ENCODE measurements at regions not wholly inside any gene's neighbourhood (a gene's known extent, or its start where the extent isn't known, plus 50 kb on each side); places are given as distances from the start of the nearest gene placed in this dataset.

- ChIA-PET POLR2A (no interaction called here), CTCF (no interaction called here)
- DNase-seq (ENCODE audit: extremely low spot score): no peak
- no peak for TF ChIP-seq CTCF (IDR thresholded peaks at IDR 0.05; ENCODE audit: control extremely low read depth, extremely low read depth, low read depth, missing control alignments)
Measured at GRCh38 chr15:70356919-70357318, 259.2 kb upstream of the TLE3 start.

GRCh38 chr15:70356062-70356860 is 258.5 kb upstream of the TLE3 start:
- no peak for TF ChIP-seq CTCF (IDR thresholded peaks at IDR 0.05; ENCODE audit: control extremely low read depth, extremely low read depth, low read depth, missing control alignments)
- CTCF ChIA-PET: interaction anchor here (2.3 kb wide), 1 partner anchor 16 kb away, joined by 6 read pairs; no protein-coding TSS in a partner anchor
- no peak for DNase-seq (ENCODE audit: extremely low spot score)
- POLR2A ChIA-PET: no interaction called here

DNA sequence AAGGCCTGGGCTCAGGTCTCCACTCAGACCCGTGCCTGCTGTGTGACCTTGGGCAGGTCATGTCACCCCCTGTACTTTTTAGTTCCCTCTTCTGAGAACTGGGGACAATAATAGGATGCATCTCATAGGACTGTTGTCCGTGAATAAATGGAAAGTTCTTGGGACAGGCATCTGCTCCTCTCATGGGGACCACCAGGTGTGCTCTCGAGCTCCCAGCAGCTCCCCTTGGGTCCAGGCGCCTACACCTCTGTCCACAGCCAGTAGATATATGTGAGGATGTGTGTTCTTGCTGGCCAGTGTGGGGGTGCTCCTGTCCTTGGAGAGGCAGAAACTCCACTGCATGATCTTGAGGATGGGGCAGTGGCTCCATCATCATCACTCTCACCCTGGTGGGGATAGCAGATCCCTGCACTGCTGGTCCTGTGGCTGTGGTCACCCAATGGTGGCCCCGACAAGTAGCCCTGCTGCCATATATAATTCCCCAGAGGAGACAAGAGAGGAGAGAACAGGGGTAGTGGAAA is 257.6 kb upstream of the TLE3 start:
- POLR2A ChIA-PET: no interaction called here
- no peak for TF ChIP-seq CTCF (IDR thresholded peaks at IDR 0.05; ENCODE audit: control extremely low read depth, extremely low read depth, low read depth, missing control alignments)
- DNase-seq (ENCODE audit: extremely low spot score): no peak
- CTCF ChIA-PET: interaction anchor here (0.8 to 2.3 kb wide), 2 partner anchors 16 to 21 kb away, joined by 3 to 6 read pairs; no protein-coding TSS in a partner anchor

- POLR2A ChIA-PET: no interaction called here
- no peak for TF ChIP-seq CTCF (IDR thresholded peaks at IDR 0.05; ENCODE audit: control extremely low read depth, extremely low read depth, low read depth, missing control alignments)
- no peak for DNase-seq (ENCODE audit: extremely low spot score)
- CTCF ChIA-PET: interaction anchor here (0.8 to 2.3 kb wide), 3 partner anchors 15 to 223 kb away, joined by 3 to 6 read pairs (median 3); no protein-coding TSS in a partner anchor
Measured at GRCh38 chr15:70354346-70354905, 256.7 kb upstream of the TLE3 start.

DNA sequence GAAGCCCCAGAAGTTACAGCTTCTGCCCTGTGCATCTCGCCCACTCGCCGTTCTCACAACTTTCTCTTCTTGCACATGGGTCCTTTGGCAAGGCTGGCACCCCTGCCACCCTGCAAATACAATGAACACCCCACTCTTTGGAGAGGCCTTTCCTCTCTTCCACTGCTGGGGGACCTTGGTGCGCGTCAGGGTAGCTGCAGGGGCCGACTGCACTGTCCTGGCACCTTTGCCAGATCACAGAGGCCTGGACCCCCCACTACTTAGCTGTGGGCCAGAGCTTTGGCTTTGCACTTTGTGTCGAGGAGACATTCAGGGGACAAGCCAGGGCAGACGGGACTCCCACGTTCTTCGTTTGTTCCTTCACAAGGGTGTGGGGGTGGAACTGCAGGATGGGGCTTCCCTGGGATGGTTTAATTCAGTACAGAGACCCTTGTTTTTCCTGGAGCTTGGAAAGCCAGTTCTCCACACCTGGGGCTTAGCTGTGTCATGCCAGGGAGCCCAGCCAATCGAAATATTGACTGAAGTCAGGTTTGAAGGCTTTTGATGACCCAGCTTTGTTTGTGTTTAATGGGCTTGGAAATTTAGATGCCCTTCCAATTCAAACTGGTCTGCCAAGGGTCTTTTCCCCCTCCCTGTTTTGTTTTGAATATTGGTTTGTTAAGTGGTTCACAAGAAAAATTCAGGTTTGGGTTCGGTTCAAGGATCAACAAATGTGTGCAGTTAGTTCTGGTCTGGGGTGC is 256.1 kb upstream of the TLE3 start:
- no peak for DNase-seq (ENCODE audit: extremely low spot score)
- POLR2A ChIA-PET: no interaction called here
- no peak for TF ChIP-seq CTCF (IDR thresholded peaks at IDR 0.05; ENCODE audit: control extremely low read depth, extremely low read depth, low read depth, missing control alignments)
- CTCF ChIA-PET: interaction anchor here (1.0 to 1.1 kb wide), 2 partner anchors 12 to 224 kb away, joined by 3 read pairs; no protein-coding TSS in a partner anchor

Data from GM10248 (cell line).